KMS-11 (cell line): ENCODE measurements at regions not wholly inside any gene's neighbourhood (a gene's known extent, or its start where the extent isn't known, plus 50 kb on each side); places are given as distances from the start of the nearest gene placed in this dataset.

Source experiments
- H2AFZ ChIP-seq: fragments of 200-600 bp; sonication (generic); 2 replicates; pipeline ENCODE4 v1.6.1; 2016; ENCODE audit warnings: antibody characterized with exemption, mixed run types, low read depth
- H3K27ac ChIP-seq: fragments of 200-600 bp; sonication (generic); 2 replicates; pipeline ENCODE4 v1.6.1; 2016; ENCODE audit warnings: mild to moderate bottlenecking, mixed run types
- H3K27me3 ChIP-seq: fragments of 200-600 bp; sonication (generic); 2 replicates; pipeline ENCODE4 v1.6.1; 2017; ENCODE audit warnings: mild to moderate bottlenecking, low read depth, mixed run types, moderate library complexity; ENCODE audit not compliant: insufficient read depth
- H3K36me3 ChIP-seq: fragments of 200-600 bp; sonication (generic); 2 replicates; pipeline ENCODE4 v1.6.1; 2017; ENCODE audit warnings: mild to moderate bottlenecking, mixed run types; ENCODE audit not compliant: insufficient read depth
- H3K4me1 ChIP-seq: fragments of 200-600 bp; sonication (generic); 2 replicates; pipeline ENCODE4 v1.6.1; 2016; ENCODE audit warnings: mild to moderate bottlenecking, low read depth, mixed run types; ENCODE audit not compliant: poor library complexity, severe bottlenecking
- H3K4me2 ChIP-seq: fragments of 200-600 bp; sonication (generic); 2 replicates; pipeline ENCODE4 v1.7.0; 2016; ENCODE audit warnings: mild to moderate bottlenecking, mixed run types
- H3K4me3 ChIP-seq: fragments of 200-600 bp; sonication (generic); IDR thresholded peaks from 2 replicates; pipeline ENCODE4 v1.6.1; 2017; ENCODE audit warnings: low read depth, low read length, mixed read lengths; ENCODE audit not compliant: insufficient read depth
- H3K79me2 ChIP-seq: fragments of 200-600 bp; sonication (generic); 2 replicates; pipeline ENCODE4 v1.6.1; 2016; ENCODE audit warnings: low read depth, mixed run types; ENCODE audit not compliant: insufficient read depth
- H3K9ac ChIP-seq: fragments of 200-600 bp; sonication (generic); 2 replicates; pipeline ENCODE4 v1.6.1; 2016; ENCODE audit warnings: mild to moderate bottlenecking, mixed run types
- H4K20me1 ChIP-seq: fragments of 200-600 bp; sonication (generic); 2 replicates; pipeline ENCODE4 v1.6.1; 2016; ENCODE audit warnings: mild to moderate bottlenecking, mixed run types; ENCODE audit not compliant: insufficient read depth
- CTCF ChIP-seq: fragments of 200-600 bp; sonication (generic); conservative IDR thresholded peaks from 2 replicates; pipeline ENCODE4 v1.6.1; 2017; ENCODE audit warnings: low read depth, mild to moderate bottlenecking, antibody characterized with exemption, low read length, moderate library complexity, mixed read lengths

- H3K4me1 ChIP-seq: no peaks in the 10 kb centered on the region
- no peaks in the 10 kb centered on the region for H4K20me1 ChIP-seq
- H3K27me3 ChIP-seq: no peaks in the 10 kb centered on the region
- TF ChIP-seq CTCF: no peak
- no peak overlapping the region for H3K4me2 ChIP-seq
- H3K9ac ChIP-seq: no peak overlapping the region
- H2AFZ ChIP-seq: no peak overlapping the region
- H3K79me2 ChIP-seq: no peaks in the 10 kb centered on the region
- H3K36me3 ChIP-seq: no peaks in the 10 kb centered on the region
- no peak overlapping the region for H3K27ac ChIP-seq
- no peak overlapping the region for H3K4me3 ChIP-seq
Measured at GRCh38 chr18:73023975-73024374, 156.2 kb upstream of the NETO1 start.

- Histone ChIP-seq H3K27ac (no peak overlapping the region), H3K27me3 (no peaks in the 10 kb centered on the region), H3K9ac (no peak overlapping the region), H4K20me1 (no peaks in the 10 kb centered on the region), H3K4me1 (no peaks in the 10 kb centered on the region), H2AFZ (no peak overlapping the region), H3K4me2 (no peak overlapping the region), H3K4me3 (no peak overlapping the region), H3K36me3 (no peaks in the 10 kb centered on the region), H3K79me2 (no peaks in the 10 kb centered on the region)
- no peak for TF ChIP-seq CTCF
Measured at GRCh38 chr18:73009691-73010090, 141.9 kb upstream of the NETO1 start.

- Histone ChIP-seq H3K79me2 (no peaks in the 10 kb centered on the region), H3K4me2 (no peak overlapping the region), H4K20me1 (no peaks in the 10 kb centered on the region), H3K4me3 (no peak overlapping the region), H3K36me3 (no peaks in the 10 kb centered on the region), H3K9ac (no peak overlapping the region), H2AFZ (no peak overlapping the region), H3K27me3 (no peaks in the 10 kb centered on the region), H3K4me1 (no peaks in the 10 kb centered on the region), H3K27ac (no peak overlapping the region)
- TF ChIP-seq CTCF: no peak
Measured at GRCh38 chr18:73007915-73008308, 140.1 kb upstream of the NETO1 start.

- no peaks in the 10 kb centered on the region for H3K79me2 ChIP-seq
- no peak for TF ChIP-seq CTCF
- H3K9ac ChIP-seq: no peak overlapping the region
- H3K4me3 ChIP-seq: no peak overlapping the region
- H3K27me3 ChIP-seq: no peaks in the 10 kb centered on the region
- no peak overlapping the region for H3K4me2 ChIP-seq
- H4K20me1 ChIP-seq: no peaks in the 10 kb centered on the region
- no peak overlapping the region for H3K27ac ChIP-seq
- no peaks in the 10 kb centered on the region for H3K4me1 ChIP-seq
- no peaks in the 10 kb centered on the region for H3K36me3 ChIP-seq
- H2AFZ ChIP-seq: no peak overlapping the region
Measured at GRCh38 chr18:73007195-73007914, 139.6 kb upstream of the NETO1 start.
